ENCODE measurements at regions not wholly inside any gene's neighbourhood (a gene's known extent, or its start where the extent isn't known, plus 50 kb on each side); places are given as distances from the start of the nearest gene placed in this dataset.
"Not testable (repeated sequence)": the region's sequence is repeated elsewhere in the genome, so short reads cannot be mapped to it uniquely, and the experiment has no call there.

GRCh38 chr7:121499624-121500023, 103.5 kb upstream of the FAM3C start:
- TF ChIP-seq, protein P1, sequence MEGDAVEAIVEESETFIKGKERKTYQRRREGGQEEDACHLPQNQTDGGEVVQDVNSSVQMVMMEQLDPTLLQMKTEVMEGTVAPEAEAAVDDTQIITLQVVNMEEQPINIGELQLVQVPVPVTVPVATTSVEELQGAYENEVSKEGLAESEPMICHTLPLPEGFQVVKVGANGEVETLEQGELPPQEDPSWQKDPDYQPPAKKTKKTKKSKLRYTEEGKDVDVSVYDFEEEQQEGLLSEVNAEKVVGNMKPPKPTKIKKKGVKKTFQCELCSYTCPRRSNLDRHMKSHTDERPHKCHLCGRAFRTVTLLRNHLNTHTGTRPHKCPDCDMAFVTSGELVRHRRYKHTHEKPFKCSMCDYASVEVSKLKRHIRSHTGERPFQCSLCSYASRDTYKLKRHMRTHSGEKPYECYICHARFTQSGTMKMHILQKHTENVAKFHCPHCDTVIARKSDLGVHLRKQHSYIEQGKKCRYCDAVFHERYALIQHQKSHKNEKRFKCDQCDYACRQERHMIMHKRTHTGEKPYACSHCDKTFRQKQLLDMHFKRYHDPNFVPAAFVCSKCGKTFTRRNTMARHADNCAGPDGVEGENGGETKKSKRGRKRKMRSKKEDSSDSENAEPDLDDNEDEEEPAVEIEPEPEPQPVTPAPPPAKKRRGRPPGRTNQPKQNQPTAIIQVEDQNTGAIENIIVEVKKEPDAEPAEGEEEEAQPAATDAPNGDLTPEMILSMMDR (IDR thresholded peaks at IDR 0.05; ENCODE audit: borderline replicate concordance, insufficient read depth, low read depth, low read length), result no peak
- H3K4me3 ChIP-seq (ENCODE audit: low read depth, low read length), result no peak overlapping the region

DNA sequence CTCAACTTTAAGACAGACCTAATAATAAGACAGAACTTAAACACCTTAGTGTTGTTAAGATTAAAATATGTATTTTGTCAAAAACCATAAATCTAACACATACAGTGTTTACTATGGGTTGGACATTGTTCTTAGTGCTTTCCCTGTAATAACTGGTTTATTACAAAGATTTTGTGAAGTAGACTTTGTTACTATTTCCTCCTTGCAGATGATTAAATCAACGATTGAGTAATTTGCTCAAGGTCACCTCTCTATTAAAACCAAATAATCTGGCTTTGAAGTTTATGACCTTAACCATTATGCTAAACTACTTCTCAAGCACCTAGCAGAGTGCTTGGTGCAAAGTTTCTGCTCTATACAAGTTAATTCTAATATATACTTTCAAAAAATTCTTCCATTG, 102.7 kb upstream of the FAM3C start:
- H3K4me3 ChIP-seq (ENCODE audit: low read depth, low read length), result no peak overlapping the region
- TF ChIP-seq, protein P1 (IDR thresholded peaks at IDR 0.05; ENCODE audit: borderline replicate concordance, insufficient read depth, low read depth, low read length), result no peak

- not testable (repeated sequence) for H3K4me3 ChIP-seq (ENCODE audit: low read depth, low read length)
Observed at GRCh38 chr7:121497545-121497944, 101.4 kb upstream of the FAM3C start.

DNA sequence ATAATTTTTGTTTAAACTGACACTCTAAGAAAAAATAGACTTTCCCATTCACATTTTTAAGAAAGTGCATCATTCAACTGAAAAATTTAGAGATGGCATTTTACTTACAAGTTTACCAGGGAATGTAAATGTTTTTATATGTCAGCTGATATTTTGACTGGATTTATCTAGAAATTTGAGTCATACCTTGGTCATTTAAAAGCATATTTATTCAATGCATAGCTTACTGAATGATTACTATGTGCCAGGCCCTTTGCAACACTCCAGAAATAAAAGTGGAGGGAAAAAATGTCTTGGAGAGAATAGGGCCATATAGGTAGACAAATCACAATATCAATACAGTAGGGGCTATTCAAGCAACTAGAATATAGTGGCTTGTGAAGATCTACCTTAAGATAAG, 98.4 kb upstream of the FAM3C start:
- TF ChIP-seq, protein P1 (IDR thresholded peaks at IDR 0.05; ENCODE audit: borderline replicate concordance, insufficient read depth, low read depth, low read length), result no peak
- H3K4me3 ChIP-seq (ENCODE audit: low read depth, low read length), result no peak overlapping the region

GRCh38 chr7:121493553-121493952, 97.4 kb upstream of the FAM3C start:
- TF ChIP-seq, protein P1 (IDR thresholded peaks at IDR 0.05; ENCODE audit: borderline replicate concordance, insufficient read depth, low read depth, low read length), result no peak
- H3K4me3 ChIP-seq (ENCODE audit: low read depth, low read length), result no peak overlapping the region

DNA sequence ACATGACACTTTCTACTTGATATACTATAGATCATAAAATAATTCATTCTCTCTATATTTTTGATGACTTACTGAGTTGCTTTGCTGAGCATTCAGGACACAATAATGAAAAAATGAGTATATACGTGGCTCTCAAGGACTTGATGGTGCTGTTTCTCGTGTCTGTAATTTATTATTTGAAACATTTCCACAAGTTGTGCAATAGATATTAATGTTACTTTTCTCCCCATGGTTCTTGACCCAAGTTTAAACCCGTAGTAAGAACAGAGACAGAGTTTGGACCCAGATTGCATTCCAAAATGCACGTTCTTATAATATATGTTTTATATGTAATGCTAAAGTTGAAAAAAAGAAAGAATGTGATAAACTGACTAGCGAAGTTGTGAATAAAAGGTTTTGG, 94.2 kb upstream of the FAM3C start:
- H3K4me3 ChIP-seq (ENCODE audit: low read depth, low read length), result no peak overlapping the region
- TF ChIP-seq, protein P1 (IDR thresholded peaks at IDR 0.05; ENCODE audit: borderline replicate concordance, insufficient read depth, low read depth, low read length), result no peak

DNA sequence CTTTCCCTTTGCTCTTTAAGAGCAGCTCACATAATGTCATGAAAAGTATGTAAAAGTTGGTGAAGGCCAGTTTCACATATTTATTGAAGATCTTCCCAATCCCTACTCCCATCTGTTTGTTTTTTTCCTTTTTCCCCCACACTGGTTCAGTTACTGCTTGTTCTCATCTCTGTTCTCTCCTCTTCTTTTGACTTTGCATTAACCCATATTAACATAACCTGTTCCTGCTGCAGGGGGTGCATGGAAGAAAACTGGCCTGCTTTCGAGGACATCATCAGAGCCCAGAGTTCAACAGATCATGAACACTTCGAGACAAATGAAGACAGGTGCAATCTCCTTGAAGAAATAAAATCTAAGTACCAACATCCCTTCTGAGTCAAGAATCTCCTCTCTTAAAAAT, 93.3 kb upstream of the FAM3C start:
- TF ChIP-seq, protein P1 (IDR thresholded peaks at IDR 0.05; ENCODE audit: borderline replicate concordance, insufficient read depth, low read depth, low read length), result no peak
- no peak overlapping the region for H3K4me3 ChIP-seq (ENCODE audit: low read depth, low read length)

GRCh38 chr7:121488111-121488650, 92.1 kb upstream of the FAM3C start:
- no peak overlapping the region for H3K4me3 ChIP-seq (ENCODE audit: low read depth, low read length)
- TF ChIP-seq, protein P1 (IDR thresholded peaks at IDR 0.05; ENCODE audit: borderline replicate concordance, insufficient read depth, low read depth, low read length), result no peak
